ENCODE measurements at regions not wholly inside any gene's neighbourhood (a gene's known extent, or its start where the extent isn't known, plus 50 kb on each side); places are given as distances from the start of the nearest gene placed in this dataset.

- H4K20me1 ChIP-seq (replicated peaks; ENCODE audit: control insufficient read depth, extremely low read depth, insufficient read depth, low read length): no peaks in the 10 kb centered on the region
- H3K36me3 ChIP-seq (ENCODE audit: control insufficient read depth in 2 of 2, extremely low read depth in 1 of 2, insufficient read depth in 2 of 2, low read length in 2 of 2): no peaks in the 10 kb centered on the region
- ChIA-PET POLR2A (no interaction called here), CTCF (no interaction called here)
- no peaks in the 10 kb centered on the region for H3K4me1 ChIP-seq (ENCODE audit: control insufficient read depth, extremely low read depth, insufficient read depth, low read length)
- intact Hi-C loops (cut with micrococcal nuclease) (no loop called here), dilution Hi-C loops (cut with MboI; ENCODE audit: extremely low pct_ligation_motif_present, low sequenced_read_pairs) (no loop called here)
- no peaks in the 10 kb centered on the region for H3K79me2 ChIP-seq (ENCODE audit: control insufficient read depth, insufficient read depth, low read length)
- H3K9me1 ChIP-seq (replicated peaks; ENCODE audit: control insufficient read depth, extremely low read depth, insufficient read depth, low read length): no peaks in the 10 kb centered on the region
- TF ChIP-seq GATA2 (IDR thresholded peaks at IDR 0.05; ENCODE audit: insufficient read depth, insufficient read length, low read depth, low read length): no peak
- FAIRE-seq (no peak), DNase-seq (ENCODE audit: low read depth, low spot score) (no peak)
- H3K9ac ChIP-seq (replicated peaks; ENCODE audit: extremely low read depth, insufficient read depth, low read length): no peak overlapping the region
- no peaks in the 10 kb centered on the region for H3K27me3 ChIP-seq (ENCODE audit: control insufficient read depth in 2 of 2, insufficient read depth in 2 of 2, low read length in 2 of 2)
- no TSS peak for BruUV-seq (replicated peaks)
- H3K4me3 ChIP-seq (replicated peaks in 1 of 3; ENCODE audit: insufficient read depth in 1 of 3, low read depth in 1 of 3, low read length in 3 of 3): no peak overlapping the region
- no peak overlapping the region for H2AFZ ChIP-seq (ENCODE audit: low read depth, low read length)
- H3K4me2 ChIP-seq (ENCODE audit: insufficient read depth, low read length): no peak overlapping the region
- no peak overlapping the region for H3K27ac ChIP-seq (ENCODE audit: insufficient read depth, low read depth, low read length)
- H3K9me3 ChIP-seq (replicated peaks; ENCODE audit: control insufficient read depth, insufficient read depth, low read length): no peaks in the 10 kb centered on the region
Measured at GRCh38 chr18:3360211-3360610, 89.8 kb upstream of the TGIF1 start.

- ChIA-PET CTCF (no interaction called here), POLR2A (no interaction called here)
- DNase-seq (ENCODE audit: low read depth, low spot score) (no peak), FAIRE-seq (no peak)
- Histone ChIP-seq H3K9me1 (replicated peaks; ENCODE audit: control insufficient read depth, extremely low read depth, insufficient read depth, low read length) (no peaks in the 10 kb centered on the region), H3K36me3 (ENCODE audit: control insufficient read depth in 2 of 2, extremely low read depth in 1 of 2, insufficient read depth in 2 of 2, low read length in 2 of 2) (no peaks in the 10 kb centered on the region), H3K9ac (replicated peaks; ENCODE audit: extremely low read depth, insufficient read depth, low read length) (no peak overlapping the region), H2AFZ (ENCODE audit: low read depth, low read length) (no peak overlapping the region), H4K20me1 (replicated peaks; ENCODE audit: control insufficient read depth, extremely low read depth, insufficient read depth, low read length) (no peaks in the 10 kb centered on the region), H3K79me2 (ENCODE audit: control insufficient read depth, insufficient read depth, low read length) (no peaks in the 10 kb centered on the region), H3K27me3 (ENCODE audit: control insufficient read depth in 2 of 2, insufficient read depth in 2 of 2, low read length in 2 of 2) (peaks cover 0 to 11% of the 10 kb centered on the region in 2 experiments), H3K4me3 (replicated peaks in 1 of 3; ENCODE audit: insufficient read depth in 1 of 3, low read depth in 1 of 3, low read length in 3 of 3) (no peak overlapping the region), H3K4me2 (ENCODE audit: insufficient read depth, low read length) (no peak overlapping the region), H3K27ac (ENCODE audit: insufficient read depth, low read depth, low read length) (no peak overlapping the region), H3K4me1 (ENCODE audit: control insufficient read depth, extremely low read depth, insufficient read depth, low read length) (no peaks in the 10 kb centered on the region), H3K9me3 (replicated peaks; ENCODE audit: control insufficient read depth, insufficient read depth, low read length) (no peaks in the 10 kb centered on the region)
- TF ChIP-seq GATA2 (IDR thresholded peaks at IDR 0.05; ENCODE audit: insufficient read depth, insufficient read length, low read depth, low read length): no peak
- TF ChIP-seq POLR2A (IDR thresholded peaks at IDR 0.05; ENCODE audit: low read depth, low read length): no peak
- TF ChIP-seq MAX (IDR thresholded peaks at IDR 0.05; ENCODE audit: insufficient read depth, insufficient read length): no peak
- TF ChIP-seq MYC (IDR thresholded peaks at IDR 0.05; ENCODE audit: low read depth, low read length): no peak
- no peak for TF ChIP-seq POLR2AphosphoS5 (IDR thresholded peaks at IDR 0.05; ENCODE audit: insufficient read depth, low read depth, low read length)
- no peak for TF ChIP-seq FOS (IDR thresholded peaks at IDR 0.05; ENCODE audit: borderline replicate concordance, insufficient read depth, low read length)
- no peak for TF ChIP-seq CTCF (IDR thresholded peaks at IDR 0.05; ENCODE audit: extremely low read depth in 1 of 2, insufficient read depth in 1 of 2, low read depth in 1 of 2, low read length in 2 of 2)
- TF ChIP-seq JUN (IDR thresholded peaks at IDR 0.05; ENCODE audit: borderline replicate concordance, insufficient read depth, insufficient read length, low read depth): no peak
- no peak for TF ChIP-seq EZH2 (IDR thresholded peaks at IDR 0.05; ENCODE audit: borderline replicate concordance, low read depth, low read length, severe bottlenecking)
- no TSS peak for BruUV-seq (replicated peaks)
- dilution Hi-C loops (cut with MboI; ENCODE audit: extremely low pct_ligation_motif_present, low sequenced_read_pairs): no loop called here
- intact Hi-C loops (cut with micrococcal nuclease): no loop called here
Measured at GRCh38 chr18:3367491-3368091, 82.4 kb upstream of the TGIF1 start.
